ENCODE measurements at regions not wholly inside any gene's neighbourhood (a gene's known extent, or its start where the extent isn't known, plus 50 kb on each side); places are given as distances from the start of the nearest gene placed in this dataset.

- Histone ChIP-seq H3K79me2 (ENCODE audit: insufficient read depth, low read length) (no peaks in the 10 kb centered on the region), H3K4me2 (ENCODE audit: low read depth, low read length, poor library complexity, severe bottlenecking) (no peak overlapping the region), H4K20me1 (ENCODE audit: low read depth, low read length) (no peaks in the 10 kb centered on the region), H3K27ac (ENCODE audit: low read depth, low read length) (no peak overlapping the region), H3K9me3 (ENCODE audit: insufficient read depth, low read length) (no peaks in the 10 kb centered on the region), H3K9ac (ENCODE audit: low read length) (no peak overlapping the region), H3F3A (ENCODE audit: insufficient read depth) (no peaks in the 10 kb centered on the region), H3K27me3 (ENCODE audit: low read length) (no peaks in the 10 kb centered on the region), H2AFZ (ENCODE audit: low read depth, low read length, severe bottlenecking) (no peak overlapping the region), H3K36me3 (ENCODE audit: low read length) (no peaks in the 10 kb centered on the region), H3K9me2 (replicated peaks; ENCODE audit: insufficient read depth, low read length) (no peaks in the 10 kb centered on the region), H3K4me3 (ENCODE audit: insufficient read depth, low read length, poor library complexity, severe bottlenecking) (no peak overlapping the region)
- TF ChIP-seq EZH2phosphoT487 (conservative IDR thresholded peaks at IDR 0.05; ENCODE audit: low read length): no peak
- TF ChIP-seq, protein P1, sequence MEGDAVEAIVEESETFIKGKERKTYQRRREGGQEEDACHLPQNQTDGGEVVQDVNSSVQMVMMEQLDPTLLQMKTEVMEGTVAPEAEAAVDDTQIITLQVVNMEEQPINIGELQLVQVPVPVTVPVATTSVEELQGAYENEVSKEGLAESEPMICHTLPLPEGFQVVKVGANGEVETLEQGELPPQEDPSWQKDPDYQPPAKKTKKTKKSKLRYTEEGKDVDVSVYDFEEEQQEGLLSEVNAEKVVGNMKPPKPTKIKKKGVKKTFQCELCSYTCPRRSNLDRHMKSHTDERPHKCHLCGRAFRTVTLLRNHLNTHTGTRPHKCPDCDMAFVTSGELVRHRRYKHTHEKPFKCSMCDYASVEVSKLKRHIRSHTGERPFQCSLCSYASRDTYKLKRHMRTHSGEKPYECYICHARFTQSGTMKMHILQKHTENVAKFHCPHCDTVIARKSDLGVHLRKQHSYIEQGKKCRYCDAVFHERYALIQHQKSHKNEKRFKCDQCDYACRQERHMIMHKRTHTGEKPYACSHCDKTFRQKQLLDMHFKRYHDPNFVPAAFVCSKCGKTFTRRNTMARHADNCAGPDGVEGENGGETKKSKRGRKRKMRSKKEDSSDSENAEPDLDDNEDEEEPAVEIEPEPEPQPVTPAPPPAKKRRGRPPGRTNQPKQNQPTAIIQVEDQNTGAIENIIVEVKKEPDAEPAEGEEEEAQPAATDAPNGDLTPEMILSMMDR (IDR thresholded peaks at IDR 0.05; ENCODE audit: insufficient read depth, low read length, poor library complexity, severe bottlenecking): no peak
Observed at GRCh38 chrX:36650622-36651021, 357.5 kb upstream of the FAM47C start.

GRCh38 chrX:36683507-36683906 is 324.7 kb upstream of the FAM47C start:
- no peak overlapping the region for H3K27ac ChIP-seq (ENCODE audit: low read depth, low read length)
- H3K9me3 ChIP-seq (ENCODE audit: insufficient read depth, low read length): no peaks in the 10 kb centered on the region
- H3K27me3 ChIP-seq (ENCODE audit: low read length): no peaks in the 10 kb centered on the region
- no peaks in the 10 kb centered on the region for H3K36me3 ChIP-seq (ENCODE audit: low read length)
- no peaks in the 10 kb centered on the region for H3K79me2 ChIP-seq (ENCODE audit: insufficient read depth, low read length)
- no peak overlapping the region for H3K4me3 ChIP-seq (ENCODE audit: insufficient read depth, low read length, poor library complexity, severe bottlenecking)
- no peaks in the 10 kb centered on the region for H3K9me2 ChIP-seq (replicated peaks; ENCODE audit: insufficient read depth, low read length)
- no peaks in the 10 kb centered on the region for H3F3A ChIP-seq (ENCODE audit: insufficient read depth)
- no peak overlapping the region for H3K9ac ChIP-seq (ENCODE audit: low read length)
- H2AFZ ChIP-seq (ENCODE audit: low read depth, low read length, severe bottlenecking): no peak overlapping the region
- no peak overlapping the region for H3K4me2 ChIP-seq (ENCODE audit: low read depth, low read length, poor library complexity, severe bottlenecking)
- H4K20me1 ChIP-seq (ENCODE audit: low read depth, low read length): no peaks in the 10 kb centered on the region
- TF ChIP-seq EZH2phosphoT487 (conservative IDR thresholded peaks at IDR 0.05; ENCODE audit: low read length): no peak
- TF ChIP-seq, protein P1 (IDR thresholded peaks at IDR 0.05; ENCODE audit: insufficient read depth, low read length, poor library complexity, severe bottlenecking): no peak

DNA sequence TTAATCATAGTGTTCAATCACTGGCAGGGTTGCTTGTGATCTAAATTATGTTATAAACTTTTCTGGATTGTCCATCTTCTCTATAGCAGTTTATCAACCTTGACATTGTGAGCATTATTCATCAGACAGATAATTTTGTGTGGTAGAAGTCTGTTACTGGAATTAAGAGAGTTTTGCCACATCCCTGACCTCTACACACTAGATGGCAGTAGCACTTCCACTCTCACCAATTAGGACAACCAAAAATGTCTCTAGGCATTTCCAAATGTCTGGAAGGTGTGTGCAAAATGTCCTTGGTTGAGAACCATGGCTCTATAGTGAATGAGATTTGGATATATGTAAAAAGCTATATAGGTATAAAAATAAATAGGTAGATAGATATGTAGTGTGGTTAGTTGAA is 324.1 kb upstream of the FAM47C start:
- no peaks in the 10 kb centered on the region for H3K79me2 ChIP-seq (ENCODE audit: insufficient read depth, low read length)
- no peak overlapping the region for H3K27ac ChIP-seq (ENCODE audit: low read depth, low read length)
- no peaks in the 10 kb centered on the region for H3F3A ChIP-seq (ENCODE audit: insufficient read depth)
- no peaks in the 10 kb centered on the region for H3K9me2 ChIP-seq (replicated peaks; ENCODE audit: insufficient read depth, low read length)
- H3K9me3 ChIP-seq (ENCODE audit: insufficient read depth, low read length): no peaks in the 10 kb centered on the region
- no peak overlapping the region for H3K9ac ChIP-seq (ENCODE audit: low read length)
- TF ChIP-seq, protein P1 (IDR thresholded peaks at IDR 0.05; ENCODE audit: insufficient read depth, low read length, poor library complexity, severe bottlenecking): no peak
- H3K27me3 ChIP-seq (ENCODE audit: low read length): no peaks in the 10 kb centered on the region
- no peak overlapping the region for H2AFZ ChIP-seq (ENCODE audit: low read depth, low read length, severe bottlenecking)
- H3K4me3 ChIP-seq (ENCODE audit: insufficient read depth, low read length, poor library complexity, severe bottlenecking): no peak overlapping the region
- no peak overlapping the region for H3K4me2 ChIP-seq (ENCODE audit: low read depth, low read length, poor library complexity, severe bottlenecking)
- no peaks in the 10 kb centered on the region for H4K20me1 ChIP-seq (ENCODE audit: low read depth, low read length)
- no peaks in the 10 kb centered on the region for H3K36me3 ChIP-seq (ENCODE audit: low read length)

DNA sequence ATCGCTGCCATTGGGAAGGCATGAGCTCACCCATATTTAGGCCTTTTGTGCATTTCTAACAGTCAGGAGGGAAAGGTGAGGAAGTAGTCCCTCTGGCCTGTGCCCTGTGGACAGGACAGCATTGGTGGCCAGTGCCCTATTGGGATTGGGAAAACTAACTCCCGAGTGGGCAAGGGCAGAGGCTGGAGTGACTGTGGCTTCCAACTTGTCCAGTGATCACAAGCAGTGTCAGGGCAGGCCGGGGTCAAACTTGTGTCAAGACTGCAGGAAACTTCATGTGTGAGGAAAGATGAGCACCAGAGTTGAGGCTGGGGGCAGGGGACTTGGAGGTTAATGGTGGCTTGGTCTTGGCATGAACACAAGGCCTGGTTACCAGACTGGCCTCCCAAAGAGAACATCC is 286.2 kb upstream of the FAM47C start:
- Histone ChIP-seq H3K36me3 (ENCODE audit: low read length) (no peaks in the 10 kb centered on the region), H3K4me2 (ENCODE audit: low read depth, low read length, poor library complexity, severe bottlenecking) (no peak overlapping the region), H3K27me3 (ENCODE audit: low read length) (no peaks in the 10 kb centered on the region), H4K20me1 (ENCODE audit: low read depth, low read length) (no peaks in the 10 kb centered on the region), H2AFZ (ENCODE audit: low read depth, low read length, severe bottlenecking) (no peak overlapping the region), H3K79me2 (ENCODE audit: insufficient read depth, low read length) (no peaks in the 10 kb centered on the region), H3K9me2 (replicated peaks; ENCODE audit: insufficient read depth, low read length) (no peaks in the 10 kb centered on the region), H3K4me3 (ENCODE audit: insufficient read depth, low read length, poor library complexity, severe bottlenecking) (no peak overlapping the region), H3K9ac (ENCODE audit: low read length) (no peak overlapping the region), H3K9me3 (ENCODE audit: insufficient read depth, low read length) (no peaks in the 10 kb centered on the region), H3F3A (ENCODE audit: insufficient read depth) (no peaks in the 10 kb centered on the region), H3K27ac (ENCODE audit: low read depth, low read length) (no peak overlapping the region)
- TF ChIP-seq, protein P1 (IDR thresholded peaks at IDR 0.05; ENCODE audit: insufficient read depth, low read length, poor library complexity, severe bottlenecking): no peak
- TF ChIP-seq EZH2phosphoT487 (conservative IDR thresholded peaks at IDR 0.05; ENCODE audit: low read length): no peak

Data from SU-DHL-6 (cell line).